ENCODE measurements at regions not wholly inside any gene's neighbourhood (a gene's known extent, or its start where the extent isn't known, plus 50 kb on each side); places are given as distances from the start of the nearest gene placed in this dataset.

DNA sequence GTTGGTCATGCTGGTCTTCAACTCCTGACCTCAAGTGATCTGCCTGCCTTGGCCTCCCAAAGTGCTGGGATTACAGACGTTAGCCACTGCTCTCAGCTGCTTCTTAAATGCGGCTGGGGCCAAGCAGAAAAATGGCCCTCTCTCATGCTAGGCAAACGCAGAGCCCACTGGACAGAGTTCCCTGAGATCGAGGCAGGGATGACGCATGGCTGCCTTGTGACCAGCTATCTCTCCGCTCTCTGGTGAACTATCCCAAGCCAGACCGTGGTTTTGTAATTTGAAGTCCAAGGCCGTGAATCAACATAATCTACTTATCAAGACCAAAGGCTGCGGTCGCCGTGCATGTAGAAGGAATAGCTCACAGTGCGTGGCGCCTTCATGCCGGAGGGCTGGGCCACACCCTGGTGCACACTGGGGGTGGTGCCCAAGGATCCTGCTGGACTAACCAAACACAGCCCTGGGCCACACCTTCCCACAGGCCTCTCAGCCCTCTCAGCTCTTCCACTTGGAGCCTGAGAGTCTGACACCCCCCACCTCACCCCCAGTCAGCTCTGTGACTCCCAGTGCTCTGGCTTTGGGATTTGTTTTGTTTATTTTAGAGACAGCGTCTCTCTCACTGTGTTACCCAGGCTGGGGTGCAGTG is 88.1 kb upstream of the CUX1 start:
- H3K4me3 ChIP-seq (ENCODE audit: low read depth, low read length): no peak overlapping the region
- peak; percentile 100 for DNase-seq (ENCODE audit: low read depth)
- no peak for TF ChIP-seq CTCF (IDR thresholded peaks at IDR 0.05; ENCODE audit: insufficient read depth, low read depth, low read length)

GRCh38 chr7:101731502-101732084 is 85.8 kb upstream of the CUX1 start:
- TF ChIP-seq CTCF (IDR thresholded peaks at IDR 0.05; ENCODE audit: insufficient read depth, low read depth, low read length): no peak
- H3K4me3 ChIP-seq (ENCODE audit: low read depth, low read length): no peak overlapping the region
- DNase-seq (ENCODE audit: low read depth): no peak

DNA sequence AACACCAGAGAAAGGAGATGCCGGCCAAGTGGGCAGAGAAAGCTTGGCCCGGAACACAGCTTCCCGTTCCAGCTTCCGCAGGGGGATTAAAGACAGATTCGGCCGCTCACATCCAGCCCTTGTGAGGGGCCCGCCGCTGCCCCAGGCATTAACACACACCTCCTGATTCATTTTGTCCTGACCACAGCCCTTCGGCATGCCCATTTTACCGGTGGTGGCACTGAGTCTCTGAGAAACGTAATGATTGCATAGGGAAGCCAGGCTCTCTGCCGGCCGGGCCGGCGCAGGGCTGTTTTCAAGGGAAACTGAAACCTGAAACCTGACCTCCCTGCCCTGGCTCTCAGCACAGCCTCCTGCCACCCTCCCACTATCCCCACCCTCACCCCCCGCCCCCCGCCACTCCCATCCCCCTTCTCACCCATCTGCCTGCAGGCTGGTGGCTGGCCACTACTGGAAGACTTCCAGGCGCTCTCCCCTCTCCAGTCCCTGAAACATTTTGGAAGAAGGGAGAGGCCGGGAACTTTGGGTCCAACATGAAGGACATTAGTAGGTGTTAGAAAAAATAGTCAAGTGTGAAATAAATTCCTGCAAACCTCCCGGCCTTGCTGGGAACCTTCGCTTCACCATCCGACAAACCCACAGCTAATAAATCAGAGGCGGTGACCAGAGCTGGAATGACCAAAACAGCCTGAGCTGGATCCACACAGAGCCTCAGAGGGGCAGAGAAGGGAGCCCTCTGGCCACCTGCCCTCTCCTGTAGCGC is 83.5 kb upstream of the CUX1 start:
- H3K4me3 ChIP-seq (ENCODE audit: low read depth, low read length): peak overlapping the region; percentile 38
- no peak for TF ChIP-seq CTCF (IDR thresholded peaks at IDR 0.05; ENCODE audit: insufficient read depth, low read depth, low read length)
- DNase-seq (ENCODE audit: low read depth): peak; percentile 89

GRCh38 chr7:101736084-101736483 is 81.3 kb upstream of the CUX1 start:
- no peak for DNase-seq (ENCODE audit: low read depth)
- no peak for TF ChIP-seq CTCF (IDR thresholded peaks at IDR 0.05; ENCODE audit: insufficient read depth, low read depth, low read length)

DNA sequence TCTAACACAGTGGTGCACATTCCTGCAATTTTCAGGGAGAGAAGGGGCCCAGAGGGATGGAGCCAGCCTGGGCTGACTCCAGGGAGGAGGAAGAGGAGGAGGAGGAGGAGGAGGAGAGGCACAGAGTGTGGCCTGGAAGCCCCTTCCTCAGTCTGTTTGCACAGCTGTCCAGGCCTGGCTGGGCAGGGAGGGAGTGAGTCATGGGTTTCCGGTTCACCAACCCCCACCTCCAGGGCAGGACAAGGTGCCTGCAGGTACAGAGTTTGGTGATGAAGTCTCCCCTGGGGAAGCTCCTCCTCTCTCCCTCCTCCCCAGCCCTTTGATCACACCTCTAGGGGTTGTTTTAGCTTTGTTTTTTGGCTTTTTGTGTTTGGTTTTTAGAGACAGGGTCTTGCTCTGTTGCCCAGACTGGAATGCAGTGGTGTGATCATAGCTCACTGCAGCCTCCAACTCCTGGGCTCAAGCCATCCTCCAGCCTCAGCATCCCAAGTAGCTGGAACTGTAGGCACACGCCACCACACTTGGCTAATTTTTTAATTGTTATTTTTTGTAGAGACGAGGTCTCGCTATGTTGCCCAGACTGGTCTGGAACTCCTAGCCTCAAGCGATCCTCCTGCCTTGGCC is 77.5 kb upstream of the CUX1 start:
- no peak for TF ChIP-seq CTCF (IDR thresholded peaks at IDR 0.05; ENCODE audit: insufficient read depth, low read depth, low read length)
- no peak for DNase-seq (ENCODE audit: low read depth)
- H3K4me3 ChIP-seq (ENCODE audit: low read depth, low read length): no peak overlapping the region

More at GRCh38 chr7:101736084-101736483, 81.3 kb upstream of the CUX1 start:
- H3K4me3 ChIP-seq (ENCODE audit: low read depth, low read length): no peak overlapping the region

GRCh38 chr7:101740981-101741725 is 76.3 kb upstream of the CUX1 start:
- H3K4me3 ChIP-seq (ENCODE audit: low read depth, low read length): no peak overlapping the region
- no peak for TF ChIP-seq CTCF (IDR thresholded peaks at IDR 0.05; ENCODE audit: insufficient read depth, low read depth, low read length)
- no peak for DNase-seq (ENCODE audit: low read depth)
